GM23338 (cell line): ENCODE measurements at regions not wholly inside any gene's neighbourhood (a gene's known extent, or its start where the extent isn't known, plus 50 kb on each side); places are given as distances from the start of the nearest gene placed in this dataset.
A peak's percentile ranks its signal among the peaks of the same experiment; 100 is the strongest.

Experiments
- ATAC-seq: fragments of 200-7000 bp; cut with Tn5 transposase; 3 replicates; pipeline ENCODE4 v1.9.1; 2020
- DNase-seq: peaks from one replicate; pipeline ENCODE4 v3.0.0-alpha.2; 2015; ENCODE audit warnings: low spot score
- H2AFZ ChIP-seq: fragments of 200-600 bp; sonication (generic); 2 replicates; pipeline ENCODE4 v1.8.0; 2016; ENCODE audit warnings: antibody characterized with exemption, mild to moderate bottlenecking, moderate library complexity
- H3F3A ChIP-seq: fragments of 200-600 bp; sonication (generic); replicated peaks from 2 replicates; pipeline ENCODE4 v1.8.0; 2017; ENCODE audit warnings: antibody characterized with exemption, mixed run types, low read depth
- H3K27ac ChIP-seq: fragments of 200-600 bp; sonication (generic); 2 replicates; pipeline ENCODE4 v1.6.1; 2016; ENCODE audit warnings: low read depth
- H3K27me3 ChIP-seq: fragments of 200-600 bp; sonication (generic); 2 replicates; pipeline ENCODE4 v1.8.0; 2016; ENCODE audit warnings: mild to moderate bottlenecking, mixed run types, moderate library complexity; ENCODE audit not compliant: insufficient read depth
- H3K36me3 ChIP-seq: fragments of 200-600 bp; sonication (generic); 2 replicates; pipeline ENCODE4 v1.8.0; 2016; ENCODE audit warnings: mild to moderate bottlenecking; ENCODE audit not compliant: insufficient read depth
- H3K4me1 ChIP-seq: fragments of 200-600 bp; sonication (generic); 2 replicates; pipeline ENCODE4 v1.8.0; 2016; ENCODE audit warnings: mild to moderate bottlenecking, moderate library complexity; ENCODE audit not compliant: insufficient read depth
- H3K4me2 ChIP-seq: fragments of 200-600 bp; sonication (generic); 2 replicates; pipeline ENCODE4 v1.7.1; 2017; ENCODE audit warnings: mixed run types
- H3K4me3 ChIP-seq: fragments of 200-600 bp; sonication (generic); 2 replicates; pipeline ENCODE4 v1.6.1; 2016; ENCODE audit warnings: mixed run types
- H3K79me2 ChIP-seq: fragments of 200-600 bp; sonication (generic); replicated peaks from 2 replicates; pipeline ENCODE4 v1.8.0; 2017; ENCODE audit warnings: mild to moderate bottlenecking; ENCODE audit not compliant: insufficient read depth
- H3K9me2 ChIP-seq: fragments of 200-600 bp; sonication (generic); 2 replicates; pipeline ENCODE4 v1.8.0; 2017; ENCODE audit not compliant: insufficient read depth
- H4K20me1 ChIP-seq: fragments of 200-600 bp; sonication (generic); replicated peaks from 2 replicates; pipeline ENCODE4 v1.8.0; 2017; ENCODE audit warnings: mild to moderate bottlenecking; ENCODE audit not compliant: insufficient read depth
- H3K27ac Mint-ChIP-seq: 2 replicates; pipeline ENCODE4 v1.8.0; 2020; ENCODE audit warnings: inconsistent platforms, mild to moderate bottlenecking, moderate library complexity, mixed read lengths
- H3K27me3 Mint-ChIP-seq: 3 replicates; pipeline ENCODE4 v1.8.0; 2022; ENCODE audit warnings: low read depth, mild to moderate bottlenecking, moderate library complexity, mixed read lengths, inconsistent platforms; ENCODE audit not compliant: insufficient read depth, poor library complexity
- H3K36me3 Mint-ChIP-seq: 3 replicates; pipeline ENCODE4 v1.8.0; 2021; ENCODE audit warnings: low read depth, mild to moderate bottlenecking, inconsistent platforms, moderate library complexity, mixed read lengths
- H3K4me1 Mint-ChIP-seq: 3 replicates; pipeline ENCODE4 v1.8.0; 2020; ENCODE audit warnings: mild to moderate bottlenecking, inconsistent platforms, mixed read lengths
- H3K4me3 Mint-ChIP-seq: 3 replicates; pipeline ENCODE4 v1.8.0; 2021; ENCODE audit warnings: moderate library complexity, mild to moderate bottlenecking, inconsistent platforms, mixed read lengths
- H3K9me3 Mint-ChIP-seq: 3 replicates; pipeline ENCODE4 v1.8.0; 2020; ENCODE audit warnings: moderate library complexity, mild to moderate bottlenecking, inconsistent platforms, mixed read lengths
- CREB1 ChIP-seq: fragments of 250-450 bp; sonication (Bioruptor Pico); IDR thresholded peaks from 2 replicates; pipeline ENCODE4 v1.5.0; 2020; ENCODE audit warnings: low read depth, mild to moderate bottlenecking, moderate library complexity
- TF ChIP-seq, protein P1 (sequence below), 2 experiments: fragments of 200-600 bp in 1 of 2; sonication (generic) in 1 of 2; conservative IDR thresholded peaks; 2 replicates each; pipeline versions ENCODE4 v1.5.1 to v1.6.1; 2016 to 2017; ENCODE audit warnings: antibody characterized with exemption in 2 of 2, low read depth in 2 of 2, mild to moderate bottlenecking in 2 of 2, moderate library complexity in 1 of 2
- TF ChIP-seq, protein P2 (sequence below): IDR thresholded peaks from one replicate; pipeline ENCODE4 v1.6.1; 2018; ENCODE audit warnings: antibody characterized with exemption; ENCODE audit not compliant: unreplicated experiment
- TF ChIP-seq, protein P3 (sequence below): fragments of 250-450 bp; sonication (Bioruptor Pico); IDR thresholded peaks from 2 replicates; pipeline ENCODE4 v1.5.0; 2020; ENCODE audit warnings: mild to moderate bottlenecking, moderate library complexity
- TF ChIP-seq, protein P4 (sequence below): IDR thresholded peaks from 2 replicates; pipeline ENCODE4 v1.6.1; 2016; ENCODE audit warnings: antibody characterized with exemption

DNA sequence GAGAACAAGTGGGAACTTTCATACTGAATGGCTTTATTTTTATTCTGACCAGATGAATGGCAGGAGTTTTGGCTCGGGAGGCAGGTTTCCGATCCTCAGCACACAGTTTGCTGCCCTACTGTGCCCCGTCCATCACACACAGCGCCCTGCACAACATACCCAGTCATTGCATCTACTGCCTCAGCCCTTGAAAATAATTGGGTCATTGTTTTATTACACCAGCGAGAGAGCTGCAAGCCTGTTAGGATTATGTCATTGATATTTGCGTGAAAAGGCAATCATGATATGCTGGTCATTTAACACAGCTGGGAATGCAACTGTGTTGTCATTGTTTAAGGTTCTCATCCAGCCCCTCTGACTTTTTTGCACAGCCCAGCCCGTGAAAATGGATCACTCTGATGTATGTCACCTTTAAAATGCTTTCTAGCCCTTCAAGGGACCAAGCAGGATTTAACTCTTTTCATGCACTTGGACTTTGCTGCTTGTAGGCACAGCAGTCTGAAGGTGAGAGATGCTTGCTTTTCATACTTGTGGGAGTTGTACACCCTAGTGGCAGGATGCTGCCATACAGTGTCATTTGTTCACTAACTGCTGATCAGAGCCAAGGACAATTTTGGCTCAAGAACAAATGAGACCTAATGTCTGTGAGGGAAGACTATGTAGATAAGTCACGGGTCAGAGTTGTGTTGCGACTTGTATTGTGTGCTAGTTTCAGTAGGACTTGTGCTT is 62.3 kb downstream of the RTL9 start:
- H3K4me1 ChIP-seq = no peaks in the 10 kb centered on the region; the same call in 1 of the 2 replicates
- H3K36me3 ChIP-seq = no peaks in the 10 kb centered on the region
- H3K27me3 Mint-ChIP-seq = peaks cover 4% of the 10 kb centered on the region
- no peak overlapping the region for H3K27ac Mint-ChIP-seq
- H3K4me2 ChIP-seq = no peak overlapping the region
- TF ChIP-seq, protein P1, sequence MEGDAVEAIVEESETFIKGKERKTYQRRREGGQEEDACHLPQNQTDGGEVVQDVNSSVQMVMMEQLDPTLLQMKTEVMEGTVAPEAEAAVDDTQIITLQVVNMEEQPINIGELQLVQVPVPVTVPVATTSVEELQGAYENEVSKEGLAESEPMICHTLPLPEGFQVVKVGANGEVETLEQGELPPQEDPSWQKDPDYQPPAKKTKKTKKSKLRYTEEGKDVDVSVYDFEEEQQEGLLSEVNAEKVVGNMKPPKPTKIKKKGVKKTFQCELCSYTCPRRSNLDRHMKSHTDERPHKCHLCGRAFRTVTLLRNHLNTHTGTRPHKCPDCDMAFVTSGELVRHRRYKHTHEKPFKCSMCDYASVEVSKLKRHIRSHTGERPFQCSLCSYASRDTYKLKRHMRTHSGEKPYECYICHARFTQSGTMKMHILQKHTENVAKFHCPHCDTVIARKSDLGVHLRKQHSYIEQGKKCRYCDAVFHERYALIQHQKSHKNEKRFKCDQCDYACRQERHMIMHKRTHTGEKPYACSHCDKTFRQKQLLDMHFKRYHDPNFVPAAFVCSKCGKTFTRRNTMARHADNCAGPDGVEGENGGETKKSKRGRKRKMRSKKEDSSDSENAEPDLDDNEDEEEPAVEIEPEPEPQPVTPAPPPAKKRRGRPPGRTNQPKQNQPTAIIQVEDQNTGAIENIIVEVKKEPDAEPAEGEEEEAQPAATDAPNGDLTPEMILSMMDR (conservative IDR thresholded peaks at IDR 0.05; ENCODE audit: low read depth in 2 of 2) = peak; percentile 41 to 43
- TF ChIP-seq, protein P2, sequence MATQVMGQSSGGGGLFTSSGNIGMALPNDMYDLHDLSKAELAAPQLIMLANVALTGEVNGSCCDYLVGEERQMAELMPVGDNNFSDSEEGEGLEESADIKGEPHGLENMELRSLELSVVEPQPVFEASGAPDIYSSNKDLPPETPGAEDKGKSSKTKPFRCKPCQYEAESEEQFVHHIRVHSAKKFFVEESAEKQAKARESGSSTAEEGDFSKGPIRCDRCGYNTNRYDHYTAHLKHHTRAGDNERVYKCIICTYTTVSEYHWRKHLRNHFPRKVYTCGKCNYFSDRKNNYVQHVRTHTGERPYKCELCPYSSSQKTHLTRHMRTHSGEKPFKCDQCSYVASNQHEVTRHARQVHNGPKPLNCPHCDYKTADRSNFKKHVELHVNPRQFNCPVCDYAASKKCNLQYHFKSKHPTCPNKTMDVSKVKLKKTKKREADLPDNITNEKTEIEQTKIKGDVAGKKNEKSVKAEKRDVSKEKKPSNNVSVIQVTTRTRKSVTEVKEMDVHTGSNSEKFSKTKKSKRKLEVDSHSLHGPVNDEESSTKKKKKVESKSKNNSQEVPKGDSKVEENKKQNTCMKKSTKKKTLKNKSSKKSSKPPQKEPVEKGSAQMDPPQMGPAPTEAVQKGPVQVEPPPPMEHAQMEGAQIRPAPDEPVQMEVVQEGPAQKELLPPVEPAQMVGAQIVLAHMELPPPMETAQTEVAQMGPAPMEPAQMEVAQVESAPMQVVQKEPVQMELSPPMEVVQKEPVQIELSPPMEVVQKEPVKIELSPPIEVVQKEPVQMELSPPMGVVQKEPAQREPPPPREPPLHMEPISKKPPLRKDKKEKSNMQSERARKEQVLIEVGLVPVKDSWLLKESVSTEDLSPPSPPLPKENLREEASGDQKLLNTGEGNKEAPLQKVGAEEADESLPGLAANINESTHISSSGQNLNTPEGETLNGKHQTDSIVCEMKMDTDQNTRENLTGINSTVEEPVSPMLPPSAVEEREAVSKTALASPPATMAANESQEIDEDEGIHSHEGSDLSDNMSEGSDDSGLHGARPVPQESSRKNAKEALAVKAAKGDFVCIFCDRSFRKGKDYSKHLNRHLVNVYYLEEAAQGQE = no peak
- H3K9me3 Mint-ChIP-seq = no peaks in the 10 kb centered on the region
- H3K36me3 Mint-ChIP-seq = no peaks in the 10 kb centered on the region
- no peak for DNase-seq
- H4K20me1 ChIP-seq = no peaks in the 10 kb centered on the region
- no peaks in the 10 kb centered on the region for H3K27me3 ChIP-seq
- no peak overlapping the region for H3K27ac ChIP-seq
- H3K9me2 ChIP-seq = no peaks in the 10 kb centered on the region
- H3F3A ChIP-seq = no peaks in the 10 kb centered on the region
- H3K79me2 ChIP-seq = no peaks in the 10 kb centered on the region
- H2AFZ ChIP-seq = no peak overlapping the region
- H3K4me3 Mint-ChIP-seq = no peak overlapping the region
- H3K4me3 ChIP-seq = no peak overlapping the region
- ATAC-seq = no peak; the same call in 2 of the 3 replicates
- H3K4me1 Mint-ChIP-seq = peaks cover 17% of the 10 kb centered on the region

DNA sequence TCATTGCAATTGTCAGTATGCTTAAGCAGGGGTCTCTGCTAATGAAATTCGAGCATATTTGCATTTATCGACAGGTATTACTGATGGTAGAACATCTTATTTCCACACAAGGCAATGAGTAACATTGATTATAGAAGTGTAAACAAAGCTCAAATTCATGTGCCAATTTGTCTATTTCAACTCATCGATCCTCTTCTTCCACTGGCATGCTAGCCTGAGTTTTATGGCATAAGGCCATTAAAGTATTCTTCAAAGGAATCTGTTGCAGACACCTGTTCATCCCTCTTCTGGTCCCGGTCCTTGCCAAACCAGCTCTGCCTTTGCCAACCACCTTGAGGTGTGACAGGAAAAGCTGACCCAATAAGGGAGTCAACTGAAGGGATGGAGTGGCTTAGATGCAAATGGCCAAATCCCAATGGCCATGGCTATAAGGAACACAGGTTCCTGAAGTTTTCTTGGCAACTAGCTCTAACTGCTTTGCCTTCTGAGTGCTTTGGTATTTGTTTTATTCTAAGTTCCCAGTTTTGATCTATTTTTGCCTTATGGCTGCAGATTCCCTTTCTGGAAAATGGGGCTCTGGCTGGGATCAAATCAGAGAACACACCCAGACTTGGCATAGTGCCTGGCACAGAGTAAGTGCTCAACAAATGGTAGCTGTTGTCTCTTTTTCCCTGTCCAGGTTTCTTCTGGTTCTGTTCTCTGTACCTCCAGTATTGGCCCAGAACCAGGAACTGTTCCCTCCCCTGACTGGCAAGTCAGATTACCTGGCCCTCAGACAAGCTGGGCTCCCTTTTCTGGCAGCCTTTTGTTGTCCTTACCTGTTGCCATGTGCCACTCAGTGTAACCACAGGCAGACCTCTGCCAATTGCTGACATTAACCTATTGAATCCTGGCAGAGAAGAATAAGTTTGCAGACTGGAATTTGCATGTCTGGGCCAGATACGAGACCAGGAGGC is 63.1 kb downstream of the RTL9 start:
- Mint-ChIP-seq H3K36me3 (no peaks in the 10 kb centered on the region), H3K4me1 (peaks cover 17% of the 10 kb centered on the region), H3K27me3 (peaks cover 4% of the 10 kb centered on the region), H3K27ac (no peak overlapping the region), H3K4me3 (no peak overlapping the region), H3K9me3 (no peaks in the 10 kb centered on the region)
- no peaks in the 10 kb centered on the region for H3F3A ChIP-seq
- ATAC-seq (no peak), DNase-seq (no peak)
- no peaks in the 10 kb centered on the region for H3K9me2 ChIP-seq
- H3K36me3 ChIP-seq = no peaks in the 10 kb centered on the region
- H3K4me3 ChIP-seq = no peak overlapping the region
- no peaks in the 10 kb centered on the region for H4K20me1 ChIP-seq
- H3K79me2 ChIP-seq = no peaks in the 10 kb centered on the region
- H2AFZ ChIP-seq = no peak overlapping the region
- no peak overlapping the region for H3K27ac ChIP-seq
- H3K4me1 ChIP-seq = no peaks in the 10 kb centered on the region; the same call in 1 of the 2 replicates
- no peak overlapping the region for H3K4me2 ChIP-seq
- no peaks in the 10 kb centered on the region for H3K27me3 ChIP-seq
- TF ChIP-seq, protein P3, sequence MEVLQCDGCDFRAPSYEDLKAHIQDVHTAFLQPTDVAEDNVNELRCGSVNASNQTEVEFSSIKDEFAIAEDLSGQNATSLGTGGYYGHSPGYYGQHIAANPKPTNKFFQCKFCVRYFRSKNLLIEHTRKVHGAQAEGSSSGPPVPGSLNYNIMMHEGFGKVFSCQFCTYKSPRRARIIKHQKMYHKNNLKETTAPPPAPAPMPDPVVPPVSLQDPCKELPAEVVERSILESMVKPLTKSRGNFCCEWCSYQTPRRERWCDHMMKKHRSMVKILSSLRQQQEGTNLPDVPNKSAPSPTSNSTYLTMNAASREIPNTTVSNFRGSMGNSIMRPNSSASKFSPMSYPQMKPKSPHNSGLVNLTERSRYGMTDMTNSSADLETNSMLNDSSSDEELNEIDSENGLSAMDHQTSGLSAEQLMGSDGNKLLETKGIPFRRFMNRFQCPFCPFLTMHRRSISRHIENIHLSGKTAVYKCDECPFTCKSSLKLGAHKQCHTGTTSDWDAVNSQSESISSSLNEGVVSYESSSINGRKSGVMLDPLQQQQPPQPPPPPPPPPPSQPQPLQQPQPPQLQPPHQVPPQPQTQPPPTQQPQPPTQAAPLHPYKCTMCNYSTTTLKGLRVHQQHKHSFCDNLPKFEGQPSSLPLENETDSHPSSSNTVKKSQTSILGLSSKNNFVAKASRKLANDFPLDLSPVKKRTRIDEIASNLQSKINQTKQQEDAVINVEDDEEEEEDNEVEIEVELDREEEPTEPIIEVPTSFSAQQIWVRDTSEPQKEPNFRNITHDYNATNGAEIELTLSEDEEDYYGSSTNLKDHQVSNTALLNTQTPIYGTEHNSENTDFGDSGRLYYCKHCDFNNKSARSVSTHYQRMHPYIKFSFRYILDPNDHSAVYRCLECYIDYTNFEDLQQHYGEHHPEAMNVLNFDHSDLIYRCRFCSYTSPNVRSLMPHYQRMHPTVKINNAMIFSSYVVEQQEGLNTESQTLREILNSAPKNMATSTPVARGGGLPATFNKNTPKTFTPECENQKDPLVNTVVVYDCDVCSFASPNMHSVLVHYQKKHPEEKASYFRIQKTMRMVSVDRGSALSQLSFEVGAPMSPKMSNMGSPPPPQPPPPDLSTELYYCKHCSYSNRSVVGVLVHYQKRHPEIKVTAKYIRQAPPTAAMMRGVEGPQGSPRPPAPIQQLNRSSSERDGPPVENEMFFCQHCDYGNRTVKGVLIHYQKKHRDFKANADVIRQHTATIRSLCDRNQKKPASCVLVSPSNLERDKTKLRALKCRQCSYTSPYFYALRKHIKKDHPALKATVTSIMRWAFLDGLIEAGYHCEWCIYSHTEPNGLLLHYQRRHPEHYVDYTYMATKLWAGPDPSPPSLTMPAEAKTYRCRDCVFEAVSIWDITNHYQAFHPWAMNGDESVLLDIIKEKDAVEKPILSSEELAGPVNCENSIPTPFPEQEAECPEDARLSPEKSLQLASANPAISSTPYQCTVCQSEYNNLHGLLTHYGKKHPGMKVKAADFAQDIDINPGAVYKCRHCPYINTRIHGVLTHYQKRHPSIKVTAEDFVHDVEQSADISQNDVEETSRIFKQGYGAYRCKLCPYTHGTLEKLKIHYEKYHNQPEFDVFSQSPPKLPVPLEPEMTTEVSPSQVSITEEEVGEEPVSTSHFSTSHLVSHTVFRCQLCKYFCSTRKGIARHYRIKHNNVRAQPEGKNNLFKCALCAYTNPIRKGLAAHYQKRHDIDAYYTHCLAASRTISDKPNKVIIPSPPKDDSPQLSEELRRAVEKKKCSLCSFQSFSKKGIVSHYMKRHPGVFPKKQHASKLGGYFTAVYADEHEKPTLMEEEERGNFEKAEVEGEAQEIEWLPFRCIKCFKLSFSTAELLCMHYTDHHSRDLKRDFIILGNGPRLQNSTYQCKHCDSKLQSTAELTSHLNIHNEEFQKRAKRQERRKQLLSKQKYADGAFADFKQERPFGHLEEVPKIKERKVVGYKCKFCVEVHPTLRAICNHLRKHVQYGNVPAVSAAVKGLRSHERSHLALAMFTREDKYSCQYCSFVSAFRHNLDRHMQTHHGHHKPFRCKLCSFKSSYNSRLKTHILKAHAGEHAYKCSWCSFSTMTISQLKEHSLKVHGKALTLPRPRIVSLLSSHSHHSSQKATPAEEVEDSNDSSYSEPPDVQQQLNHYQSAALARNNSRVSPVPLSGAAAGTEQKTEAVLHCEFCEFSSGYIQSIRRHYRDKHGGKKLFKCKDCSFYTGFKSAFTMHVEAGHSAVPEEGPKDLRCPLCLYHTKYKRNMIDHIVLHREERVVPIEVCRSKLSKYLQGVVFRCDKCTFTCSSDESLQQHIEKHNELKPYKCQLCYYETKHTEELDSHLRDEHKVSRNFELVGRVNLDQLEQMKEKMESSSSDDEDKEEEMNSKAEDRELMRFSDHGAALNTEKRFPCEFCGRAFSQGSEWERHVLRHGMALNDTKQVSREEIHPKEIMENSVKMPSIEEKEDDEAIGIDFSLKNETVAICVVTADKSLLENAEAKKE = no peak
- TF ChIP-seq CREB1 = no peak
- TF ChIP-seq, protein P4, sequence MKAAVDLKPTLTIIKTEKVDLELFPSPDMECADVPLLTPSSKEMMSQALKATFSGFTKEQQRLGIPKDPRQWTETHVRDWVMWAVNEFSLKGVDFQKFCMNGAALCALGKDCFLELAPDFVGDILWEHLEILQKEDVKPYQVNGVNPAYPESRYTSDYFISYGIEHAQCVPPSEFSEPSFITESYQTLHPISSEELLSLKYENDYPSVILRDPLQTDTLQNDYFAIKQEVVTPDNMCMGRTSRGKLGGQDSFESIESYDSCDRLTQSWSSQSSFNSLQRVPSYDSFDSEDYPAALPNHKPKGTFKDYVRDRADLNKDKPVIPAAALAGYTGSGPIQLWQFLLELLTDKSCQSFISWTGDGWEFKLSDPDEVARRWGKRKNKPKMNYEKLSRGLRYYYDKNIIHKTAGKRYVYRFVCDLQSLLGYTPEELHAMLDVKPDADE = no peak
